HG03354 (cell line): ENCODE measurements at regions not wholly inside any gene's neighbourhood (a gene's known extent, or its start where the extent isn't known, plus 50 kb on each side); places are given as distances from the start of the nearest gene placed in this dataset.
"Not testable (repeated sequence)": the region's sequence is repeated elsewhere in the genome, so short reads cannot be mapped to it uniquely, and the experiment has no call there.

Source experiments
- ATAC-seq: cut with Tn5 transposase; IDR thresholded peaks from one replicate; pipeline ENCODE4 v1.9.1; 2021; ENCODE audit warnings: mild to moderate bottlenecking; ENCODE audit not compliant: unreplicated experiment, poor library complexity, severe bottlenecking

- peak; percentile 55 for ATAC-seq
These were observed 251.4 kb upstream of the B3GALT2 start for GRCh38 chr1:193437785-193438184.

GRCh38 chr1:193437333-193437732 lies 250.9 kb upstream of the B3GALT2 start:
- ATAC-seq: not testable (repeated sequence)

- no peak for ATAC-seq
These were observed 249.4 kb upstream of the B3GALT2 start for GRCh38 chr1:193435781-193436180.

- ATAC-seq: no peak
These were observed 247.9 kb upstream of the B3GALT2 start for GRCh38 chr1:193434319-193434718.

- ATAC-seq: no peak
These were observed 247.2 kb upstream of the B3GALT2 start for GRCh38 chr1:193433599-193433998.

- ATAC-seq: no peak
These were observed 246.7 kb upstream of the B3GALT2 start for GRCh38 chr1:193432979-193433587.

- ATAC-seq: peak; percentile 62
These were observed 245.0 kb upstream of the B3GALT2 start for GRCh38 chr1:193431265-193431977.

GRCh38 chr1:193427524-193427923 lies 241.1 kb upstream of the B3GALT2 start:
- ATAC-seq: no peak

GRCh38 chr1:193426061-193426460 lies 239.6 kb upstream of the B3GALT2 start:
- no peak for ATAC-seq

GRCh38 chr1:193421487-193421886 lies 235.1 kb upstream of the B3GALT2 start:
- ATAC-seq: no peak

GRCh38 chr1:193419295-193419694 lies 232.9 kb upstream of the B3GALT2 start:
- ATAC-seq: no peak

GRCh38 chr1:193418745-193419058 lies 232.3 kb upstream of the B3GALT2 start:
- ATAC-seq: peak; percentile 3

- peak; percentile 73 for ATAC-seq
These were observed 231.7 kb upstream of the B3GALT2 start for GRCh38 chr1:193417945-193418744.

- ATAC-seq: no peak
These were observed 231.0 kb upstream of the B3GALT2 start for GRCh38 chr1:193417403-193417802.

GRCh38 chr1:193416226-193417024 lies 230.0 kb upstream of the B3GALT2 start:
- no peak for ATAC-seq

GRCh38 chr1:193415256-193415655 lies 228.8 kb upstream of the B3GALT2 start:
- ATAC-seq: no peak

- ATAC-seq: no peak
These were observed 227.0 kb upstream of the B3GALT2 start for GRCh38 chr1:193413376-193413775.

- ATAC-seq: no peak
These were observed 226.3 kb upstream of the B3GALT2 start for GRCh38 chr1:193412748-193413147.

GRCh38 chr1:193411714-193412113 lies 225.3 kb upstream of the B3GALT2 start:
- no peak for ATAC-seq

- no peak for ATAC-seq
These were observed 224.8 kb upstream of the B3GALT2 start for GRCh38 chr1:193411215-193411614.
